Transverse colon (tissue), 4 donors: ENCODE measurements at regions not wholly inside any gene's neighbourhood (a gene's known extent, or its start where the extent isn't known, plus 50 kb on each side); places are given as distances from the start of the nearest gene placed in this dataset.

Source experiments
- DNase-seq: peaks from one replicate; pipeline ENCODE4 v3.0.0-alpha.2; 2019
- H3K27ac ChIP-seq, 4 donors: fragments of 200-600 bp; sonication (generic); 2 replicates each; pipeline ENCODE4 v1.5.1; 2016 to 2018; ENCODE audit warnings: inconsistent platforms in 4 of 4
- H3K27me3 ChIP-seq: fragments of 200-600 bp; sonication (generic); 2 replicates; pipeline ENCODE4 v1.5.1; 2017; ENCODE audit warnings: inconsistent platforms
- H3K36me3 ChIP-seq, 4 donors: fragments of 200-600 bp; sonication (generic); 2 replicates each; pipeline ENCODE4 v1.5.1; 2017 to 2019; ENCODE audit warnings: inconsistent platforms in 4 of 4
- H3K4me1 ChIP-seq, 4 donors: fragments of 200-600 bp; sonication (generic); 2 replicates each; pipeline ENCODE4 v1.5.1; 2017 to 2020; ENCODE audit warnings: inconsistent platforms in 4 of 4
- H3K4me3 ChIP-seq, 4 donors: fragments of 200-600 bp; sonication (generic); 1 replicate in 1 of 4; 2 replicates in 3 of 4; pipeline versions ENCODE4 v1.5.1 to v1.6.1; 2017 to 2019; ENCODE audit warnings: inconsistent platforms in 4 of 4
- H3K9me3 ChIP-seq, 2 donors: fragments of 200-600 bp; sonication (generic); 2 replicates each; pipeline ENCODE4 v1.5.1; 2017 to 2019; ENCODE audit warnings: inconsistent platforms in 2 of 2
- EP300 ChIP-seq: sonication (generic); formaldehyde crosslinking; IDR thresholded peaks from one replicate; pipeline ENCODE4 v1.6.1; 2017; ENCODE audit warnings: antibody characterized with exemption, low read depth
- POLR2A ChIP-seq: fragments of 450-650 bp; IDR thresholded peaks from one replicate; pipeline ENCODE4 v1.6.1; 2016; ENCODE audit warnings: antibody characterized with exemption, mild to moderate bottlenecking, moderate library complexity
- POLR2AphosphoS5 ChIP-seq, 3 donors: sonication (generic); formaldehyde crosslinking; IDR thresholded peaks; one replicate each; pipeline ENCODE4 v1.6.1; 2016; ENCODE audit warnings: antibody characterized with exemption in 3 of 3
- WGBS, 2 donors: methylation state at CpG; one replicate each; pipeline ENCODE4 v1.1.5; 2018; ENCODE audit warnings: low coverage in 1 of 2; 5-methylcytosine and 5-hydroxymethylcytosine counted together
- in situ Hi-C, 4 donors: fragments of 200-750 bp; cut with MboI; loops; one replicate each; pipeline versions ENCODE4 v1.15.0 to v1.15.1; 2017; ENCODE audit warnings: low sequenced_read_pairs in 3 of 4, low pct_ligation_motif_present in 1 of 4, low pct_unique_long_range_greater_than_20kb in 1 of 4
- intact Hi-C: fragments of 100-400 bp; cut with DNase I; formaldehyde crosslinking; loops from one replicate; pipeline ENCODE4 v1.15.1; 2023; ENCODE audit warnings: low total_unique reads
- TF ChIP-seq, protein P1 (sequence below), 5 experiments: fragments of 200-600 bp in 3 of 5; fragments of 450-650 bp in 2 of 5; sonication (generic) in 3 of 5; IDR thresholded peaks; 1 replicate in 2 of 5; 2 replicates in 3 of 5; pipeline ENCODE4 v1.5.1; 2016 to 2017; ENCODE audit warnings: antibody characterized with exemption in 5 of 5, inconsistent platforms in 3 of 5, mild to moderate bottlenecking in 2 of 5, moderate library complexity in 1 of 5

DNA sequence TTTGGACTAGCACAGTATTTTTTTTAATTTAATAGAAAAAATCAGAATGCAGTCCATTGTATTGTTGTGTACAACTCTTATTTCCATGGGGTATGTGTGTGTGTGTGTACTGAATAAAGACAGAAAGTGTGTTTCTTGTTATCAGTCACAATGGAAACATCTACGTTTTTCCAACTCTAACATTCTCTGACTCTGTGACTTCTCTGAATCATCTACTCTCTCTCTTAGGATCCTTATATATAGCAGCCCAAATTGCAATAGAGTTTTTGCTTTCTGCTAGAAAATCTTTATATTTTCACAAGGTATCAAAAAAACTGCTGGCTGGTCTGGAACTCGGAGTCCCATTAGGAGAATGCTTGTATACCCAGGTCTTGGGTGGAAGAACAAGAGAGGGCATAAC, 138.9 kb upstream of the ARID2 start:
- no peak for DNase-seq
- H3K9me3 ChIP-seq: no peaks in the 10 kb centered on the region
- in situ Hi-C loops: no loop called here
- no peaks in the 10 kb centered on the region for H3K36me3 ChIP-seq
- no peak overlapping the region for H3K27ac ChIP-seq
- intact Hi-C loops: no loop called here
- no peaks in the 10 kb centered on the region for H3K27me3 ChIP-seq
- TF ChIP-seq POLR2A (no peak), POLR2AphosphoS5 (IDR thresholded peaks at IDR 0.05) (no peak), EP300 (no peak)
- TF ChIP-seq, protein P1, sequence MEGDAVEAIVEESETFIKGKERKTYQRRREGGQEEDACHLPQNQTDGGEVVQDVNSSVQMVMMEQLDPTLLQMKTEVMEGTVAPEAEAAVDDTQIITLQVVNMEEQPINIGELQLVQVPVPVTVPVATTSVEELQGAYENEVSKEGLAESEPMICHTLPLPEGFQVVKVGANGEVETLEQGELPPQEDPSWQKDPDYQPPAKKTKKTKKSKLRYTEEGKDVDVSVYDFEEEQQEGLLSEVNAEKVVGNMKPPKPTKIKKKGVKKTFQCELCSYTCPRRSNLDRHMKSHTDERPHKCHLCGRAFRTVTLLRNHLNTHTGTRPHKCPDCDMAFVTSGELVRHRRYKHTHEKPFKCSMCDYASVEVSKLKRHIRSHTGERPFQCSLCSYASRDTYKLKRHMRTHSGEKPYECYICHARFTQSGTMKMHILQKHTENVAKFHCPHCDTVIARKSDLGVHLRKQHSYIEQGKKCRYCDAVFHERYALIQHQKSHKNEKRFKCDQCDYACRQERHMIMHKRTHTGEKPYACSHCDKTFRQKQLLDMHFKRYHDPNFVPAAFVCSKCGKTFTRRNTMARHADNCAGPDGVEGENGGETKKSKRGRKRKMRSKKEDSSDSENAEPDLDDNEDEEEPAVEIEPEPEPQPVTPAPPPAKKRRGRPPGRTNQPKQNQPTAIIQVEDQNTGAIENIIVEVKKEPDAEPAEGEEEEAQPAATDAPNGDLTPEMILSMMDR (IDR thresholded peaks at IDR 0.05): no peak
- H3K4me1 ChIP-seq: peaks cover 0 to 33% (median 21%) of the 10 kb centered on the region in 4 donors
- 78 to 81% methylated on average over 1 to 2 of the region's 2 CpGs for WGBS, 2 donors
- no peak overlapping the region for H3K4me3 ChIP-seq

GRCh38 chr12:45591635-45592034, 137.9 kb upstream of the ARID2 start:
- Histone ChIP-seq H3K27me3 (no peaks in the 10 kb centered on the region), H3K36me3 (no peaks in the 10 kb centered on the region), H3K4me1 (peaks cover 0 to 29% (median 19%) of the 10 kb centered on the region in 4 donors), H3K4me3 (no peak overlapping the region), H3K9me3 (no peaks in the 10 kb centered on the region), H3K27ac (peak overlapping the region in 2 of 4 donors; percentile 16 to 39)
- DNase-seq: peak; percentile 46
- TF ChIP-seq POLR2A (no peak), POLR2AphosphoS5 (IDR thresholded peaks at IDR 0.05) (peak in 1 of 3 donors; percentile 37)
- in situ Hi-C loops: no loop called here
- intact Hi-C loops: no loop called here
- 60 to 85% methylated on average over 4 to 5 of the region's 5 CpGs for WGBS, 2 donors

GRCh38 chr12:45596366-45596765, 133.1 kb upstream of the ARID2 start:
- DNase-seq: no peak
- Histone ChIP-seq H3K36me3 (no peaks in the 10 kb centered on the region), H3K4me3 (no peak overlapping the region), H3K27ac (no peak overlapping the region), H3K4me1 (peaks cover 0 to 4% (median 2%) of the 10 kb centered on the region in 4 donors), H3K9me3 (no peaks in the 10 kb centered on the region), H3K27me3 (no peaks in the 10 kb centered on the region)
- intact Hi-C loops: no loop called here
- in situ Hi-C loops: no loop called here
- TF ChIP-seq, protein P1 (IDR thresholded peaks at IDR 0.05): no peak
- no peak for TF ChIP-seq POLR2AphosphoS5 (IDR thresholded peaks at IDR 0.05)
- TF ChIP-seq POLR2A: no peak
- no peak for TF ChIP-seq EP300
- WGBS, 2 donors: 83 to 100% methylated on average over 1 of the region's 1 CpG

GRCh38 chr12:45598336-45598735, 131.2 kb upstream of the ARID2 start:
- in situ Hi-C loops: no loop called here
- Histone ChIP-seq H3K36me3 (no peaks in the 10 kb centered on the region), H3K4me3 (no peak overlapping the region), H3K27me3 (no peaks in the 10 kb centered on the region), H3K4me1 (no peaks in the 10 kb centered on the region), H3K9me3 (no peaks in the 10 kb centered on the region), H3K27ac (no peak overlapping the region)
- no peak for TF ChIP-seq POLR2AphosphoS5 (IDR thresholded peaks at IDR 0.05)
- no peak for TF ChIP-seq POLR2A
- WGBS, 2 donors: 56 to 65% methylated on average over 2 of the region's 2 CpGs
- intact Hi-C loops: no loop called here
- DNase-seq: no peak

DNA sequence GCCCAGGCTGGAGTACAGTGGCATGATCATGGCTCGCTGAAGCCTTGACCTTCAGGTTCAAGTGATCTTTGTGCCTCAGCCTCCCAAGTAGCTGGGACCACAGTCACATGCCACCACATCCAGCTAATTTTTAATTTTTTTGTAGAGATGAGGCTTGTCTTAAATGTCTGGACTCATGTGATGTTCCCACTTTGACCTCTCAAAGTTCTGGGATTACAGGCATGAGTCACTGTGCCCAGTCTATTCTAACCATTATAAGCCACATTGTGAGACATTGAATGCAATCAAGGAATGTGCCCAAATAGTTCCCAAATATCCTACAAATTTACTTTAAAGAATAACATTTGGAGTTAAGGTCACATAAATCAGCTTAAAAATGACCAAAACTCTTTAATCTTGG, 130.7 kb upstream of the ARID2 start:
- intact Hi-C loops (no loop called here), in situ Hi-C loops (no loop called here)
- 85% methylated on average over 1 of the region's 1 CpG; no CpG with 5 or more reads in 1 of the 2 donors for WGBS, 2 donors
- no peak overlapping the region for H3K27ac ChIP-seq
- H3K27me3 ChIP-seq: no peaks in the 10 kb centered on the region
- DNase-seq: no peak
- no peak overlapping the region for H3K4me3 ChIP-seq
- TF ChIP-seq POLR2AphosphoS5 (IDR thresholded peaks at IDR 0.05): no peak
- TF ChIP-seq, protein P1 (IDR thresholded peaks at IDR 0.05): no peak
- TF ChIP-seq POLR2A: no peak
- TF ChIP-seq EP300: no peak
- H3K9me3 ChIP-seq: no peaks in the 10 kb centered on the region
- H3K4me1 ChIP-seq: no peaks in the 10 kb centered on the region
- H3K36me3 ChIP-seq: no peaks in the 10 kb centered on the region
